Panc1 (cell line): ENCODE measurements at regions not wholly inside any gene's neighbourhood (a gene's known extent, or its start where the extent isn't known, plus 50 kb on each side); places are given as distances from the start of the nearest gene placed in this dataset.

Experiments
- POLR2AphosphoS5 ChIP-seq: IDR thresholded peaks from 2 replicates; pipeline ENCODE4 v1.6.1; 2012; ENCODE audit warnings: mild to moderate bottlenecking, low read depth, low read length, moderate library complexity
- TF ChIP-seq, protein P1 (sequence below): fragments of 450-650 bp; IDR thresholded peaks from 2 replicates; pipeline ENCODE4 v1.5.1; 2017; ENCODE audit warnings: mild to moderate bottlenecking

DNA sequence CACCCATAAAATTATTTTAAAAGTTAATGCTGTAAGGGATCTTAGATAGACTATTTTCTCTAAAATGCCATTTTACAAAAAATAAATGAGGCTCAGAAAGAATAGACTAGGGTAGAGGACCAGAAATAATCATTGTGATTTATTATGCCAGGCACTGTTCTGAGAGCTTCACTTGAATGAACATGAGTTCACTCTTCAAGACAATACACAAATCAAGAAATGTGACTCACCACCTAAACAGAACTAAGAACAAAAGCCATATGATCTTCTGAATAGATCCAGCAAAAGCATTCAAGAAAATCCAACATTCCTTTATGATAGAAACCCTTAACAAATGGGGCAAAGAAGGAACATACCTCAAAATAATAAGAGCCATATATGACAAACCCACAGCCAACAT is 582.0 kb downstream of the PKHD1 start:
- TF ChIP-seq, protein P1, sequence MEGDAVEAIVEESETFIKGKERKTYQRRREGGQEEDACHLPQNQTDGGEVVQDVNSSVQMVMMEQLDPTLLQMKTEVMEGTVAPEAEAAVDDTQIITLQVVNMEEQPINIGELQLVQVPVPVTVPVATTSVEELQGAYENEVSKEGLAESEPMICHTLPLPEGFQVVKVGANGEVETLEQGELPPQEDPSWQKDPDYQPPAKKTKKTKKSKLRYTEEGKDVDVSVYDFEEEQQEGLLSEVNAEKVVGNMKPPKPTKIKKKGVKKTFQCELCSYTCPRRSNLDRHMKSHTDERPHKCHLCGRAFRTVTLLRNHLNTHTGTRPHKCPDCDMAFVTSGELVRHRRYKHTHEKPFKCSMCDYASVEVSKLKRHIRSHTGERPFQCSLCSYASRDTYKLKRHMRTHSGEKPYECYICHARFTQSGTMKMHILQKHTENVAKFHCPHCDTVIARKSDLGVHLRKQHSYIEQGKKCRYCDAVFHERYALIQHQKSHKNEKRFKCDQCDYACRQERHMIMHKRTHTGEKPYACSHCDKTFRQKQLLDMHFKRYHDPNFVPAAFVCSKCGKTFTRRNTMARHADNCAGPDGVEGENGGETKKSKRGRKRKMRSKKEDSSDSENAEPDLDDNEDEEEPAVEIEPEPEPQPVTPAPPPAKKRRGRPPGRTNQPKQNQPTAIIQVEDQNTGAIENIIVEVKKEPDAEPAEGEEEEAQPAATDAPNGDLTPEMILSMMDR: no peak
- TF ChIP-seq POLR2AphosphoS5: no peak
